ENCODE measurements at regions not wholly inside any gene's neighbourhood (a gene's known extent, or its start where the extent isn't known, plus 50 kb on each side); places are given as distances from the start of the nearest gene placed in this dataset.

DNA sequence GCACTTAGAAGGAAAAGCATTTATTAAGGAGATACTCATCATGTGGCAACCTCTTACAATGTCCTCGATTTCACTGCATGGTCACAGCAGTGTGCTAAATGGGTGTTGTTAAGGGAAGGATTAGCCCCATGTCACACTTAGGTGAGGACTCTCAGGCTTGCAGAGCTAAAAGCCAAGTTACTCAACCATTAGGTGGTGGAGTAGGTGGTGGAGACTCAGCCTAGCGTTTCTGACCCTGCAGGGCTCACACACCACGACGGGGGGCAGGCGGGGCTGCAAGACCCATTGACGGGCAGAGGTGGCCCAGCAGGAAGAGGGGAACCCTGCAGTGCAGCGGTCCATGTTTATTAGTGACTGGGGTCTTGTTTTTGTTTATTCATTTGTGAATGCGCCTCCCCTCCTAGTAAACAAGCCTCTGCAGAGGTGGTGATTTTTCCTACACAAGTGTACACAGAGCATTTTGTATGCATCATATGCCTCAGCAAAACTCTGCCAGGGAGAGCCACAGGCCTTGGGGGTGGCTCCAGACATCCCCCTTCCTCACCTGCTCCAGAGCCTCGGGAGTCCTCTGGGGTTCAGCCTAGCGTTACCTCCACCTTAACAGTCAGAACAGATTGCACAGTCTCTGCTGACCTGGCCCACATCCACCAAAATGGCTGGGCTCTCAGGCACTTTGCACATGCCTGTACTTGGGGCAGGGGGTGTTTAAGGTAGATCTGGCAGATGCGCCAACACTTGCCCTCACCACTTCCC, 216.7 kb downstream of the C16orf95 start:
- no peak overlapping the region for H3K4me3 ChIP-seq (ENCODE audit: low read depth, low read length)
- TF ChIP-seq, protein P1, sequence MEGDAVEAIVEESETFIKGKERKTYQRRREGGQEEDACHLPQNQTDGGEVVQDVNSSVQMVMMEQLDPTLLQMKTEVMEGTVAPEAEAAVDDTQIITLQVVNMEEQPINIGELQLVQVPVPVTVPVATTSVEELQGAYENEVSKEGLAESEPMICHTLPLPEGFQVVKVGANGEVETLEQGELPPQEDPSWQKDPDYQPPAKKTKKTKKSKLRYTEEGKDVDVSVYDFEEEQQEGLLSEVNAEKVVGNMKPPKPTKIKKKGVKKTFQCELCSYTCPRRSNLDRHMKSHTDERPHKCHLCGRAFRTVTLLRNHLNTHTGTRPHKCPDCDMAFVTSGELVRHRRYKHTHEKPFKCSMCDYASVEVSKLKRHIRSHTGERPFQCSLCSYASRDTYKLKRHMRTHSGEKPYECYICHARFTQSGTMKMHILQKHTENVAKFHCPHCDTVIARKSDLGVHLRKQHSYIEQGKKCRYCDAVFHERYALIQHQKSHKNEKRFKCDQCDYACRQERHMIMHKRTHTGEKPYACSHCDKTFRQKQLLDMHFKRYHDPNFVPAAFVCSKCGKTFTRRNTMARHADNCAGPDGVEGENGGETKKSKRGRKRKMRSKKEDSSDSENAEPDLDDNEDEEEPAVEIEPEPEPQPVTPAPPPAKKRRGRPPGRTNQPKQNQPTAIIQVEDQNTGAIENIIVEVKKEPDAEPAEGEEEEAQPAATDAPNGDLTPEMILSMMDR (IDR thresholded peaks at IDR 0.05; ENCODE audit: low read depth, low read length), result no peak

DNA sequence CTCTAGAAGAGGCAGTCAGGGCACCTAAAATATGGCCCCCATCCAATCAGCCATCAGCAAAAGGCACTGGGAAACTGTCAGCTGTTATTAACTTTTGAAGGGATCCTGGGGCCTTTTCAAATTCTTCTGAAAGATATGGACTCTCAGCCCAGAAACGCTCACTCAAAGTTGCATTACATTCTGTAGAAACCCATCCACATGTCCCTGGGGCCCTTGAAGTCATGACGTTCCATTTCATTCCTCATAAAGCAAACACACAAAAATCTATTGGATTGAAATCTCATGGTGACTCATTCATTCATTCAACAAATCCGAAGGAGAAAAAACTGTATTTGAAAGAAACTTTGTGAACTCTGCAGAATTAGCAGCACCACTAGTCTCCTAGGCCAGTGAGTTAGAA, 215.3 kb downstream of the C16orf95 start:
- no peak overlapping the region for H3K4me3 ChIP-seq (ENCODE audit: low read depth, low read length)
- TF ChIP-seq, protein P1 (IDR thresholded peaks at IDR 0.05; ENCODE audit: low read depth, low read length), result no peak

DNA sequence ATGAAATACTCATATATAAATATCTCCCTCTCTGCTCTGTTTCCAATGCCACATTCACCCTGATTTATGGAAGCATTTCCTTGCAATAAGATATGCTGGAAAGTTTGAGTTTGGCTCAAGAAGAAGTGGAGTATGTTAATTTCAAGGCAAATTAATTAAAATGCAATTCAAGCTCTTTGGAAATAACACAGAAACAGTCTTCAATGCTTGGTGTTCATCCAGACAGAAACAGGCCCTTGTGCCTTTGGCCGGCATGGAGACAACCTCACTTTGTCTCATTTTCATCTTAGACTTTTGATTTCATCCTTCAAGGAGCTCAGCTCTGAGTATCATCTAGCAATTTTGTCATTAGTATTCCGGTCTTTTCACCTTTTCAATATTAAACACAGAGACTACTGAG, 210.0 kb downstream of the C16orf95 start:
- TF ChIP-seq, protein P1 (IDR thresholded peaks at IDR 0.05; ENCODE audit: low read depth, low read length), result no peak

DNA sequence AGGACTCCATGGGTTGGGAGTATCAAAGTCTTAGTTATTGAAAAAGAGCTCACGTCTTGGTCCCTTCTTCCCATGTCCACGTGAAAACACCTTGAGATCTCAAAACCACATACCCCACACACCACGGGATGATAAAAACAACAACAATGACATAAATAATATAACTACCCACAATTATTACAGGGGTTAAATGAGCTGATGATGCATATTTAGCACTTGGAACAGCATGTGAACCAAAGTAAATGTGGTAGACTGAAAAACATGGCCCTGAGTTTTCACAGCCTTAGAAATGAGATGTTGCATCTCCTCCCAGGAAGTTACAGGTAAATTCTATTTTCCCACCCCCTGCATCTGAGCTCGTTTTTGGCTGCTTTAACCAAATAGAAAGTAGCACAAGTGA, 208.9 kb downstream of the C16orf95 start:
- no peak overlapping the region for H3K4me3 ChIP-seq (ENCODE audit: low read depth, low read length)
- TF ChIP-seq, protein P1 (IDR thresholded peaks at IDR 0.05; ENCODE audit: low read depth, low read length), result no peak

More for the DNA sequence above, 210.0 kb downstream of the C16orf95 start:
- H3K4me3 ChIP-seq (ENCODE audit: low read depth, low read length), result no peak overlapping the region

DNA sequence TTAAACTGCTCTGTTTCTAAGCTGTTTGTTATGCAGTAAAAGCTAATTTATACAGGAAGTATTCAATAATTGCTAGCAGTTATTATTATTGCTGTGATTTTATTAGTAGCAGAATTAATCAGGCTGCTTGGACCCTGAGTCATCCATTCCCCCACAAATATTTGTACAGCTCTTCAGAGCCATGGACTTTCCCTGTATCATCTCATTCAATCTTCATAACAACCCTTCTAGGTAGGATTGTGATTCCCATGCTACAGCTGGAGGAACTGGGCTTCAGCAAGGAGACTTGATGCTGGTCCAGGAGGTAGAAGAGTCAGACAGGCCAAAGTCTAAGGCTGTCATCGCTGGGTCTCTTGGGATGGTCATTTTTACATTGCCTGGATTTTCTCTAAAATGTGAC, 208.3 kb downstream of the C16orf95 start:
- TF ChIP-seq, protein P1 (IDR thresholded peaks at IDR 0.05; ENCODE audit: low read depth, low read length), result no peak
- H3K4me3 ChIP-seq (ENCODE audit: low read depth, low read length), result no peak overlapping the region

DNA sequence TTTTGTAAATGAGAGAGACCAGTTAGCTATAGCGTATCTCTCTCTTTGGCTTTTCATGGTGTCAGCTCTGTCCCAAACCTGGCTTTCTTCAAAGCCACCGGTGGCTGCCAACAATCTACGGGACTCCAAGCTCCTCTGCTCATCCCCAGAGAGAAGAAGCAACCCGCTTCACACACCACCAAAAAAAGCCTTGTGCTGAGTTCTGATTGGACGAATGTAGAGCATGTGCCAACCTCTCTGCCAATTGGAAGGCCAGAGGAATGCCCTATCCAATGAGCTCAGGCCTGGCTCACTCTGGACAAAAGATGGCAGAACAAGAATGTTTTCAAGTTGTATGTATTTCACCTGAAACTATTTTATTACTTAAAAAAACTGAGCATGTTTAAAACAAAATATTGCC, 202.4 kb downstream of the C16orf95 start:
- TF ChIP-seq, protein P1 (IDR thresholded peaks at IDR 0.05; ENCODE audit: low read depth, low read length), result no peak
- H3K4me3 ChIP-seq (ENCODE audit: low read depth, low read length), result no peak overlapping the region

DNA sequence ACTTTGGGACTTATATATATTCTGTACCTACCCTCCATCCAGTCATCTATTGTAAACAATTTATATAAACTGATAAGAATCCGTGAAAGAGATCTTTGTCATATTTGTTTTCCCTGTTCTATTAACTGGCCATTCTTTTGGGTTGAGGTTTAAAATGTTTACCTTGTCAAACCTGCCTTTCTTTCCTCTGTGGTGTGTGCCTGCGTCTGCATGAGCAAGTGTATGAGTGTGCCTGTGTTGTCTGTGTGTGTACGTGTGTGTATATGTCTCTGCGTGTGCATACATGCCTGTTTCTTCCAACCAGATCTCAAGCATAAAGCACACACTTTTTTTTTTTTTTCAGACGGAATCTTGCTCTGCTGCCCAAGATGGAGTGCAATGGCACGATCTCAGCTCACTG, 201.5 kb downstream of the C16orf95 start:
- TF ChIP-seq, protein P1 (IDR thresholded peaks at IDR 0.05; ENCODE audit: low read depth, low read length), result no peak
- H3K4me3 ChIP-seq (ENCODE audit: low read depth, low read length), result no peak overlapping the region
